T-helper 1 cell treated with Interleukin-12 subunit alpha and Interleukin-12 subunit beta and Interleukin-4 antibody, amounts not matched to agents 30 ng/mL and 1 ng/mL, for 36 hours (primary cell): ENCODE measurements at regions not wholly inside any gene's neighbourhood (a gene's known extent, or its start where the extent isn't known, plus 50 kb on each side); places are given as distances from the start of the nearest gene placed in this dataset.
"Not testable (repeated sequence)": the region's sequence is repeated elsewhere in the genome, so short reads cannot be mapped to it uniquely, and the experiment has no call there.

Source experiments
- intact Hi-C: fragments of 100-400 bp; cut with micrococcal nuclease; formaldehyde crosslinking; loops from one replicate; pipeline ENCODE4 v1.15.1; 2024

- intact Hi-C loops, result no loop called here
Observed at GRCh38 chr11:135015966-135016365, 603.9 kb upstream of the B3GAT1 start.

DNA sequence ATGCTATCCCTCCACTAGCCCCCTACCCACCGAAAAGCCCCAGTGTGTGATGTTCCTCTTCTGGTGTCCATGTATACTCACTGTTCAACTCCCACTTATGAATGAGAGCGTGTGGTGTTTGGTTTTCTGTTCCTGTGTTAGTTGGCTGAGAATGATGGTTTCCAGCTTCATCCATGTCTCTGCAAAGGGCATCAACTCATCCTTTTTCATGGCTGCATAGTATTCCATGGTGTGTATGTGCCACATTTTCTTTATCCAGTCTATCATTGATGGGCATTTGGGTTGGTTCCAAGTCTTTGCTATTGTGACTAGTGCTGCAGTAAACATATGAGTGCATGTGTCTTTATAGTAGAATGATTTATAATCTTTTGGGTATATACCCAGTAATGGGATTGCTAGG, 599.3 kb upstream of the B3GAT1 start:
- intact Hi-C loops, result not testable (repeated sequence)

- intact Hi-C loops, result no loop called here
Observed at GRCh38 chr11:135009125-135009524, 597.1 kb upstream of the B3GAT1 start.

GRCh38 chr11:135008412-135008811, 596.4 kb upstream of the B3GAT1 start:
- intact Hi-C loops, result no loop called here

DNA sequence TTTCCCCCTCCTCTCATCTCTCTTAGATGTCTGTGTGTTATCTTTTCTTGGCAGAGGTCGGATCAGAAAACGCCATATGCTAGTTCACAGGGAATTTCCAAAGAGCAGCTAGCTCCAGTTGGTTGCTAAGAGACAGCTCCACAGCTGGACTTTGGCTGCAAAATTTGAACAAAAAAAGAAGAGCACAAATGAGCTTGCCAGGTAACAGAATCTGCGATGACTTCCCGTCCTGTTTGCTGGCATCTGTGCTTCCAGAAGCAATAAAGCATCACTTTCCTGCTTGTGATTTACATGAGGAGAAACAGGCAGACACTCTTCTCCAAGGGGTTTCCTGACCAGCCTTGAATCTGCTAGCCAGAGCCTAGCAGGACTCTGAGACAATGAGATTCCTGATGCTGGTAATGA, 596.0 kb upstream of the B3GAT1 start:
- intact Hi-C loops, result no loop called here

DNA sequence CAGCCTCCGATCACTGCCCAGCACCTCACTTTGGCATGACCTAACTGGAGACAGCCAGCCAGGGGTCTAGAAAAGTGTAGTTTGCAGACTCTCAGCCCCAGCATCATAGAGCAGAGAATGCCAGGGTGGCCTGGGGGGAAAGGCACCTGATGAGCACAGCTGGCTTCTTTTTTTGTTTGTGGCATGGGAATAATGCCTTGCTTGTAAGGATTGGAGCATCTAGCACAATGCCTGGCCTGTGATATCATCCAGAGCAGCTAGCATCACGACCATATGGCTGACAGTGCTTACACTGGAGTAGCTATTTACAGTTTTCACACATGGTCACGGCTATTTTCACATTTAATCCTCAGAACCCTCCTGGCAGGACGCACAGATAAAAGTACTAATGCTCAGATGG, 594.8 kb upstream of the B3GAT1 start:
- intact Hi-C loops, result no loop called here

- intact Hi-C loops, result no loop called here
Observed at GRCh38 chr11:135004495-135004894, 592.5 kb upstream of the B3GAT1 start.

GRCh38 chr11:135002236-135002635, 590.2 kb upstream of the B3GAT1 start:
- intact Hi-C loops, result no loop called here

GRCh38 chr11:135001581-135001980, 589.5 kb upstream of the B3GAT1 start:
- intact Hi-C loops, result no loop called here

- intact Hi-C loops, result not testable (repeated sequence)
Observed at GRCh38 chr11:135001065-135001464, 589.0 kb upstream of the B3GAT1 start.

GRCh38 chr11:134999590-134999989, 587.5 kb upstream of the B3GAT1 start:
- intact Hi-C loops, result no loop called here

GRCh38 chr11:134997652-134998320, 585.7 kb upstream of the B3GAT1 start:
- intact Hi-C loops, result no loop called here

GRCh38 chr11:134995741-134996140, 583.7 kb upstream of the B3GAT1 start:
- intact Hi-C loops, result no loop called here

DNA sequence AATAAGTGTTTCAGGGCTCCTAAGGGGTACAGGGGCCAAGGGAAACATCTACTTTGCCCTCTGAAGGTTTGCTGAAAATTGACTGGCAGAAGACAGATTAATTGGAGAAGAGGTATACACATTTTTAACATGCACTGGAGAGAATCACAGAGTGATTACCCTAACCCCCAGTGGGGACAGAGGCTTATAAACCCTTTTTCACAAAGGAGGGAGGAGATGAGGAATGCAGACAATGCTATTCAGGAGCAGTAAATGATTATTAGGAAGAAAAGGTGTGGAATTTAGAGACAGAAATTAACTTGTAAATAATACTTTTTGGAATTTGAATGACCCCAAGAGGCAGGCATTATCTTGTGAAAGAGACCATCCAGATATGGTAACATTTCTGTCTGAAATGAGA, 582.4 kb upstream of the B3GAT1 start:
- intact Hi-C loops, result no loop called here

DNA sequence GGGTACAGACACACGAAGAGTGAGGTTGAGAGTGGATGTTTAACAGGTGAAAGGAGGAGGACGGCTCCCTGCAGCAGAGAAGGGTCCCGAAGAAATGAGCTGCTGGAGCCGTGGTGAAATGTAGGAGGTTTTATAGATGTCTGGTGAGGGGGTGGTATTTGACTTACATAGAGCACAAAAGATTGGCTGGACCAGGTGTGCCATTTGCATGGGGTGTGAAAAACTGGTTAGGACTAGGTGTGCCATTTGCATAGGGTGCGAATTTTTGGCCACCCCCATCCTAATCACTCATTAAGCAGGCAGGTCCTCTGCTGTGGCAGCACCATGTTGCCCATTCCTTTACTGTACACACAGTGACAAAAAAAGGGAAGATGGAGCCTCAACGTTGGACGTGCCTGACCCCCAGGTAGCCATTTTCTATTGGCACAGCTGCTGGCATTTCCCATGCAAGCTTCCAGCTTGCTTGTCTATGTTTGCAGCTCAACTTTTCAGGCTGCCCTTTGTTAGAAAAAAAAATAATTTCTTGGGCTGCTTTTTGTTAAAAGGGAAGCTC, 581.7 kb upstream of the B3GAT1 start:
- intact Hi-C loops, result no loop called here

DNA sequence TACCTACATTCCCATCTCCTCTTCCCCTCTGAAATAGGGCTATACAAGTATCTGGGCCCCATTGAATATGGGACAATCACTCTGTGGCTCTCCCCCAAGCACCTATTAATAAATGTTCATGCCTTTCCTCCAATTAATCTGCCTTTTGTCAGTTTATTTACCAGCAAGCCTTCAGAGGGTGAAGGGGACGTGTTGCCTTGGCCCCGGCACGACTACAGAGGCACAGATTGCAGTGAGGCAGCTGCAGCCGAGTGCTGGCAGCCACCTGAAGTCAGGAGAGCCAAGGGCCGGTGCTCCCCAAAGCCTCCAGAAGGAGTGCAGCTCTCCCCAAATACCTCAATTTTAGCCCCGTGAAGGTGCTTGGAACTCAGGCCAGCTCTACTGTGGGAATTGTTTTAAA, 580.9 kb upstream of the B3GAT1 start:
- intact Hi-C loops, result no loop called here

DNA sequence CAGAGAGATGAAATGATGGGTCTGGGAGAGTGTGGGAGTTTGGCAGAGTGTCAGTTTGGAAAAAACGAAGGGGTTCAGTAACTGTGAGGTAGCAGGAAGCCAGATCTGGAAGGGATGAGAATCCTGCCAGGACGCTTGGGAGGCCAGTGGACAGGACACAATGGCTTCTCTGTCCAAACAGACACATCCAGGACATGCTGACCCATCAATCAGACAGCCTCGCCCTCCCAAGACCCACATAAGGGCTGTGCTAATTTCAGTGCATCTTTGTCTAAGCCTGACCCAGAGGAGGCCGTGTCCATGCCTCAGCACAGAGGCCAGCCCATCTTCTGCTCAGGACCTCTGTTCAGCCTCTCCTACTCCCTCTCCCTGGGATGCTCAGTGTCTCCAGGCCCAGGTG, 576.5 kb upstream of the B3GAT1 start:
- intact Hi-C loops, result no loop called here

- intact Hi-C loops, result no loop called here
Observed at GRCh38 chr11:134987822-134988221, 575.8 kb upstream of the B3GAT1 start.

- intact Hi-C loops, result no loop called here
Observed at GRCh38 chr11:134987223-134987768, 575.3 kb upstream of the B3GAT1 start.

DNA sequence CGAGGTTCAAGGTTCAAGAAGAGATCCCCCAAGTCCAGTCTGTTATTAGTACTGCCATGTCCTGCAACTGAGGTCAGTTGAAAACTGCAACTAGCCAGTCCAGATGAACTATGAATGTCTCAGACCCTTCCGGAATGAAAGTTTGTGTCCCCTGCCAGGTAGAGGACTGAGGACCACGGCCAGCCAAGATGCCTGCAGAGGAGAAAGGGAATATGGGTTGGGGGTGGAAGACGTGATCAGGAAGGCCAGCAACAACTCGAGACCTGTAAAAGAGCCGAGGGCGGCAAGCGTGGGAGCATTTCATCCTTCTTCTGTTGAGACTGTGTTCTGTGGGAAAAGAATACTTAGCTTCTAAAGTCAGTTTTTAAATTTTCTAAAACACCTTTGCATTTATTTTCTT, 572.4 kb upstream of the B3GAT1 start:
- intact Hi-C loops, result no loop called here

DNA sequence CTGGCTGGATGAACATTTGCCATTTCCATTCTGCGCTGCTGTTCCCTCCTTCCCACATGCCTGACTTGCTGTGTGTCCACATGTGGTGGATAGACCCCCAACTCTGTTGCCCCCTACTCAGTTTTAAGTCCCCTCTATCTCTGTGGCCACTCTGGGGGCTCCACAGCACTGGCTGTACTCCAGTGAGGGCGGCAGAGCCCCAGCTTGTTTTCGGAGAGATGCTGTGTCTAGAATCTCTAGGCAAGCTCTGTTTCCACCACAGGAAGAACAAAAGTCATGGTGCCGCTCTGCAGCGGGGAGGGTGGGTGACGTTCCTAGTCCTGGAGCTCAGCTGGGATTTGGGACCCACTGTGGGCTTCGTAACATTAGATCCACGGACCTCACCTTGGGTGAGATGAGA, 570.4 kb upstream of the B3GAT1 start:
- intact Hi-C loops, result not testable (repeated sequence)

DNA sequence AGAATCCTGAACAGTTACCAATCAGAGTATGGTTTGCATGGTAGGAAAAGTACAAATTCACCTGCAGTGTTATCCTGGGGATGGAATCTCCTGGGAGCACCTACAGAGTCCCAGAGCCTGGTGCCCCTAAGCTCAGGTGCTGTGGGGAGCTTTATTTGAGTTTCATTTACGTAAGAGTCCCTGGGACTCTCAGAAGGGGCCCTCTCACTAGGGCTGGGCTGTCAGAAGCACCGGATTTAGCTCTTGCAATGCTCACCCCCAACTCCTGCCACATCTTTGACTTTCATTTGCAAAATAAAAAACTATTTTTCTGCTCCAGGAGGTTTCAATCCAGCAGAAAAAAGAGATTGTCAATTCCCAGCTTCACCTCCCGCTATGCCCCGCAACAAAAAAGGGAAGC, 569.8 kb upstream of the B3GAT1 start:
- intact Hi-C loops, result no loop called here
